Vagina (tissue), 2 donors: ENCODE measurements at regions not wholly inside any gene's neighbourhood (a gene's known extent, or its start where the extent isn't known, plus 50 kb on each side); places are given as distances from the start of the nearest gene placed in this dataset.

ENCODE experiments used
- POLR2AphosphoS5 ChIP-seq, 2 donors: sonication (generic); formaldehyde crosslinking; IDR thresholded peaks; one replicate each; pipeline ENCODE4 v1.9.0; 2017; ENCODE audit warnings: antibody characterized with exemption in 2 of 2, mild to moderate bottlenecking in 2 of 2, low read depth in 1 of 2; ENCODE audit not compliant: insufficient read depth in 1 of 2
- TF ChIP-seq, protein P1 (sequence below), 3 experiments: fragments of 450-650 bp in 2 of 3; fragments of 200-600 bp in 1 of 3; sonication (generic) in 1 of 3; IDR thresholded peaks; one replicate each; pipeline ENCODE4 v1.5.1; 2017 to 2019; ENCODE audit warnings: antibody characterized with exemption in 3 of 3, mild to moderate bottlenecking in 2 of 3, moderate library complexity in 2 of 3

DNA sequence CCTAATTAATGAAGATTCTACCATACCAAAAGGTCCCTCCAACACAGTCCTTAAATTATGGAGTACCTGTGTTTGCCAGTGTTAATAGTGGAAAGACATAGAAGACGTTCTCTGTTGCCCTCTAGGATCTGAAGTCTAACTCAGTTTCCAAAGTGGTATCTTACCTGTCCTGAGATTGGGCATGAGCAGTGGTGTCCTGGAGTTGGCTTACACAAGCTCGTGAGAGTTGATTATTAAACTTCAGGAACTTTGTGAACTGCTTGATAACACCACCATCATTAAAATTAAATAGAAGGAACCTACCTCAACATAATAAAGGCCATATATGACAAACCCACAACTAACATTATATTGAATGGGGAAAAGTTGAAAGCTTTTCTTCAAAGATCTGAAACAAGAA, 60.9 kb upstream of the SMARCA2 start:
- TF ChIP-seq POLR2AphosphoS5 (IDR thresholded peaks at IDR 0.05; ENCODE audit: insufficient read depth in 1 of 2, low read depth in 1 of 2) = no peak
- TF ChIP-seq, protein P1, sequence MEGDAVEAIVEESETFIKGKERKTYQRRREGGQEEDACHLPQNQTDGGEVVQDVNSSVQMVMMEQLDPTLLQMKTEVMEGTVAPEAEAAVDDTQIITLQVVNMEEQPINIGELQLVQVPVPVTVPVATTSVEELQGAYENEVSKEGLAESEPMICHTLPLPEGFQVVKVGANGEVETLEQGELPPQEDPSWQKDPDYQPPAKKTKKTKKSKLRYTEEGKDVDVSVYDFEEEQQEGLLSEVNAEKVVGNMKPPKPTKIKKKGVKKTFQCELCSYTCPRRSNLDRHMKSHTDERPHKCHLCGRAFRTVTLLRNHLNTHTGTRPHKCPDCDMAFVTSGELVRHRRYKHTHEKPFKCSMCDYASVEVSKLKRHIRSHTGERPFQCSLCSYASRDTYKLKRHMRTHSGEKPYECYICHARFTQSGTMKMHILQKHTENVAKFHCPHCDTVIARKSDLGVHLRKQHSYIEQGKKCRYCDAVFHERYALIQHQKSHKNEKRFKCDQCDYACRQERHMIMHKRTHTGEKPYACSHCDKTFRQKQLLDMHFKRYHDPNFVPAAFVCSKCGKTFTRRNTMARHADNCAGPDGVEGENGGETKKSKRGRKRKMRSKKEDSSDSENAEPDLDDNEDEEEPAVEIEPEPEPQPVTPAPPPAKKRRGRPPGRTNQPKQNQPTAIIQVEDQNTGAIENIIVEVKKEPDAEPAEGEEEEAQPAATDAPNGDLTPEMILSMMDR (IDR thresholded peaks at IDR 0.05) = no peak
